Liver (tissue), 3 donors: ENCODE measurements at regions not wholly inside any gene's neighbourhood (a gene's known extent, or its start where the extent isn't known, plus 50 kb on each side); places are given as distances from the start of the nearest gene placed in this dataset.

Experiments
- ATF3 ChIP-seq: IDR thresholded peaks from 2 replicates; pipeline ENCODE4 v1.6.1; 2016; ENCODE audit warnings: antibody characterized with exemption
- CTCF ChIP-seq: fragments of 150-350 bp; IDR thresholded peaks from 2 replicates; pipeline ENCODE4 v1.5.1; 2017; ENCODE audit warnings: improper control_type of control experiment, low read depth, low read length; ENCODE audit not compliant: missing input control
- EGR1 ChIP-seq, 2 donors: IDR thresholded peaks; 2 replicates each; pipeline ENCODE4 v1.6.1; 2016 to 2018; ENCODE audit warnings: antibody characterized with exemption in 2 of 2, low read depth in 2 of 2
- FOXA1 ChIP-seq: IDR thresholded peaks from 2 replicates; pipeline ENCODE4 v1.6.1; 2016; ENCODE audit warnings: antibody characterized with exemption
- GABPA ChIP-seq, 2 donors: IDR thresholded peaks in 1 of 2; conservative IDR thresholded peaks in 1 of 2; 2 replicates each; pipeline ENCODE4 v1.6.1; 2016; ENCODE audit warnings: antibody characterized with exemption in 2 of 2, mild to moderate bottlenecking in 1 of 2, moderate library complexity in 1 of 2
- HNF4A ChIP-seq, 2 donors: conservative IDR thresholded peaks; 2 replicates each; pipeline ENCODE4 v1.6.1; 2016; ENCODE audit warnings: antibody characterized with exemption in 2 of 2, mild to moderate bottlenecking in 2 of 2
- JUND ChIP-seq, 2 donors: IDR thresholded peaks; 2 replicates each; pipeline ENCODE4 v1.6.1; 2016; ENCODE audit warnings: antibody characterized with exemption in 2 of 2
- RAD21 ChIP-seq, 2 donors: IDR thresholded peaks; 2 replicates each; pipeline ENCODE4 v1.6.1; 2016; ENCODE audit warnings: antibody characterized with exemption in 2 of 2, mild to moderate bottlenecking in 2 of 2
- RXRA ChIP-seq, 2 donors: IDR thresholded peaks; 2 replicates each; pipeline ENCODE4 v1.6.1; 2017 to 2018; ENCODE audit warnings: antibody characterized with exemption in 2 of 2, mild to moderate bottlenecking in 1 of 2
- TAF1 ChIP-seq: conservative IDR thresholded peaks from 2 replicates; pipeline ENCODE4 v1.6.1; 2016; ENCODE audit warnings: antibody characterized with exemption, mild to moderate bottlenecking
- YY1 ChIP-seq: IDR thresholded peaks from 2 replicates; pipeline ENCODE4 v1.6.1; 2016; ENCODE audit warnings: antibody characterized with exemption, mild to moderate bottlenecking
- ZBTB33 ChIP-seq: IDR thresholded peaks from 2 replicates; pipeline ENCODE4 v1.6.1; 2016; ENCODE audit warnings: antibody characterized with exemption
- TF ChIP-seq, protein P1 (sequence below): IDR thresholded peaks from 2 replicates; pipeline ENCODE4 v1.6.1; 2016; ENCODE audit warnings: antibody characterized with exemption
- TF ChIP-seq, protein P2 (sequence below): IDR thresholded peaks from 2 replicates; pipeline ENCODE4 v1.6.1; 2016; ENCODE audit warnings: antibody characterized with exemption, mild to moderate bottlenecking
- donor health status: healthy.
- donor health status: healthy.

- no peak for TF ChIP-seq CTCF
- no peak for TF ChIP-seq TAF1
- no peak for TF ChIP-seq YY1
- TF ChIP-seq RAD21 (IDR thresholded peaks at IDR 0.05), result no peak
- TF ChIP-seq, protein P1, sequence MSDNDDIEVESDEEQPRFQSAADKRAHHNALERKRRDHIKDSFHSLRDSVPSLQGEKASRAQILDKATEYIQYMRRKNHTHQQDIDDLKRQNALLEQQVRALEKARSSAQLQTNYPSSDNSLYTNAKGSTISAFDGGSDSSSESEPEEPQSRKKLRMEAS, result no peak
- TF ChIP-seq JUND (IDR thresholded peaks at IDR 0.05), result no peak
- TF ChIP-seq ATF3, result no peak
- no peak for TF ChIP-seq FOXA1
- no peak for TF ChIP-seq GABPA (IDR thresholded peaks at IDR 0.05 in 1 of 2, conservative IDR thresholded peaks at IDR 0.05 in 1 of 2)
- TF ChIP-seq, protein P2, sequence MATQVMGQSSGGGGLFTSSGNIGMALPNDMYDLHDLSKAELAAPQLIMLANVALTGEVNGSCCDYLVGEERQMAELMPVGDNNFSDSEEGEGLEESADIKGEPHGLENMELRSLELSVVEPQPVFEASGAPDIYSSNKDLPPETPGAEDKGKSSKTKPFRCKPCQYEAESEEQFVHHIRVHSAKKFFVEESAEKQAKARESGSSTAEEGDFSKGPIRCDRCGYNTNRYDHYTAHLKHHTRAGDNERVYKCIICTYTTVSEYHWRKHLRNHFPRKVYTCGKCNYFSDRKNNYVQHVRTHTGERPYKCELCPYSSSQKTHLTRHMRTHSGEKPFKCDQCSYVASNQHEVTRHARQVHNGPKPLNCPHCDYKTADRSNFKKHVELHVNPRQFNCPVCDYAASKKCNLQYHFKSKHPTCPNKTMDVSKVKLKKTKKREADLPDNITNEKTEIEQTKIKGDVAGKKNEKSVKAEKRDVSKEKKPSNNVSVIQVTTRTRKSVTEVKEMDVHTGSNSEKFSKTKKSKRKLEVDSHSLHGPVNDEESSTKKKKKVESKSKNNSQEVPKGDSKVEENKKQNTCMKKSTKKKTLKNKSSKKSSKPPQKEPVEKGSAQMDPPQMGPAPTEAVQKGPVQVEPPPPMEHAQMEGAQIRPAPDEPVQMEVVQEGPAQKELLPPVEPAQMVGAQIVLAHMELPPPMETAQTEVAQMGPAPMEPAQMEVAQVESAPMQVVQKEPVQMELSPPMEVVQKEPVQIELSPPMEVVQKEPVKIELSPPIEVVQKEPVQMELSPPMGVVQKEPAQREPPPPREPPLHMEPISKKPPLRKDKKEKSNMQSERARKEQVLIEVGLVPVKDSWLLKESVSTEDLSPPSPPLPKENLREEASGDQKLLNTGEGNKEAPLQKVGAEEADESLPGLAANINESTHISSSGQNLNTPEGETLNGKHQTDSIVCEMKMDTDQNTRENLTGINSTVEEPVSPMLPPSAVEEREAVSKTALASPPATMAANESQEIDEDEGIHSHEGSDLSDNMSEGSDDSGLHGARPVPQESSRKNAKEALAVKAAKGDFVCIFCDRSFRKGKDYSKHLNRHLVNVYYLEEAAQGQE, result no peak
- no peak for TF ChIP-seq HNF4A (conservative IDR thresholded peaks at IDR 0.05)
- TF ChIP-seq RXRA (IDR thresholded peaks at IDR 0.05), result no peak
- TF ChIP-seq ZBTB33, result no peak
- TF ChIP-seq EGR1 (IDR thresholded peaks at IDR 0.05; ENCODE audit: low read depth in 2 of 2), result no peak
Measured at GRCh38 chr6:141028791-141029280, 1103.9 kb upstream of the GJE1 start.
